Ovary (tissue), 7 donors: ENCODE measurements at regions not wholly inside any gene's neighbourhood (a gene's known extent, or its start where the extent isn't known, plus 50 kb on each side); places are given as distances from the start of the nearest gene placed in this dataset.

Experiments used
- DNase-seq, 5 donors: peaks; one replicate each; pipeline ENCODE4 v3.0.0-alpha.2; 2019 to 2020
- H3K27ac ChIP-seq, 2 donors: fragments of 200-600 bp; one replicate each; pipeline versions ENCODE4 v1.5.1 to v1.8.0; 2019 to 2022
- H3K27me3 ChIP-seq: fragments of 200-600 bp; one replicate; pipeline ENCODE4 v1.8.0; 2022
- H3K36me3 ChIP-seq: fragments of 200-600 bp; sonication (generic); one replicate; pipeline ENCODE4 v1.5.1; 2019
- H3K4me1 ChIP-seq: one replicate; pipeline ENCODE4 v1.8.1; 2013; ENCODE audit warnings: mild to moderate bottlenecking, moderate library complexity; ENCODE audit not compliant: insufficient read depth
- H3K4me3 ChIP-seq: fragments of 200-600 bp; sonication (generic); one replicate; pipeline ENCODE4 v1.5.1; 2017
- H3K9me3 ChIP-seq, 2 donors: fragments of 200-600 bp in 1 of 2; sonication (generic) in 1 of 2; one replicate each; pipeline versions ENCODE4 v1.5.1 to v1.8.1; 2013 to 2019; ENCODE audit warnings: mild to moderate bottlenecking in 1 of 2, moderate library complexity in 1 of 2
- CTCF ChIP-seq, 3 donors: fragments of 450-650 bp in 2 of 3; fragments of 200-600 bp in 1 of 3; IDR thresholded peaks; one replicate each; pipeline versions ENCODE4 v1.5.1 to v1.8.0; 2016 to 2022; ENCODE audit warnings: antibody characterized with exemption in 3 of 3, mild to moderate bottlenecking in 1 of 3
- EP300 ChIP-seq: sonication (generic); formaldehyde crosslinking; IDR thresholded peaks from one replicate; pipeline ENCODE4 v1.6.1; 2017; ENCODE audit warnings: antibody characterized with exemption
- POLR2A ChIP-seq: fragments of 450-650 bp; IDR thresholded peaks from one replicate; pipeline ENCODE4 v1.6.1; 2017; ENCODE audit warnings: antibody characterized with exemption, mild to moderate bottlenecking, moderate library complexity
- WGBS, 3 donors: extraction: QIAGEN DNeasy Blood & Tissue Kit in 1 of 3; methylation state at CpG; one replicate each; pipeline versions ENCODE4 v1.1.5 to v1.1.7; 2013 to 2017; 5-methylcytosine and 5-hydroxymethylcytosine counted together
- intact Hi-C, 4 donors: fragments of 100-400 bp; cut with DNase I; formaldehyde crosslinking; loops; one replicate each; pipeline versions ENCODE4 v1.11.0 to v1.15.1; 2022 to 2023
- donor health status: DM: no; HTN: no; CAD: no; lungs with moderate emphysema.
- donor health status: DM: no; HTN: no; CAD: no.
- donor health status: Bipolar disorder and iron deficiency.
- donor health status: DM: no; HTN: no; CAD: no.
- donor health status: DM: yes; HTN: yes; CAD: no.

DNA sequence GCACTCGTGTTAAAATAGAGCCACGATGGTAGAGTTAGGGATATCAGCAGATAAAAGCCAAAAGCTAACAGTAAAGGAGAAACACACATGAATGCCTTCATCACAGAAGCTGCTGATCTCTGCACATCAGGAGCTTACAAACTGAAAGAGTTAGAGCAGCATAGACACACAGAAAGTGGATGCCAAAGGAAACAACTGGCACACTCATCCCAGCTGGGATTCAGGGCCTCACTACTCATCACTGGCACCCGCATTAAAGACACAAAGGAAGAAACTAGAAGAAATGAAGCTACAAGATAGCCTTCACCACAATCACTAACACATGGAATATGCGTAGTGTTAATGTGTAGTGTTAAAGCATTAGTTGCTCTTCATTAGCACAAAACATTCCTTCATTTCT lies 156.4 kb upstream of the TBL1X start:
- H3K27me3 ChIP-seq, result no peaks in the 10 kb centered on the region
- H3K27ac ChIP-seq, result no peak overlapping the region
- intact Hi-C loops, result no loop called here
- no peak for DNase-seq
- no peak for TF ChIP-seq EP300
- no peak for TF ChIP-seq CTCF (IDR thresholded peaks at IDR 0.05)
- no peak overlapping the region for H3K4me3 ChIP-seq
- H3K9me3 ChIP-seq, result no peaks in the 10 kb centered on the region
- no peaks in the 10 kb centered on the region for H3K4me1 ChIP-seq
- H3K36me3 ChIP-seq, result no peaks in the 10 kb centered on the region
- 72 to 86% (median 81%) methylated on average over 4 of the region's 4 CpGs for WGBS, 3 donors

DNA sequence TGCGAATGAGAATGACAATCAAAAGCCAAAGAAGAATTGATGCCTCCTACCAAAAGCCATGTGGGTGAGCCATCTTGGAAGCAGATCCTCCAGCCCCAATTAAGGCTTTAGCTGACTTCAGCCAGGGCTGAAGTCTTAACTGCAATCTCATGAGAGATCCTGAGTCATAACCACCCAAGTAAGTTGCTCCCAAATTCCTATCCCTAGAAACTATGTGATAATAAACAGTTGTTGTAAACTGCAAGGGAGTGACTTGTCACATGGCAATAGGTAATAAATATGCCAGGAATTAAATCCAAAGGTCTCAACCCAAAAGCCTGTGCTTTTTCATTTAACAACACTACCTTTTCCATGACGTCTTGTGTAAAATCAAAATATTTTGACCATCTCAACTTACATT lies 154.2 kb upstream of the TBL1X start:
- no peaks in the 10 kb centered on the region for H3K4me1 ChIP-seq
- intact Hi-C loops, result no loop called here
- no peak overlapping the region for H3K27ac ChIP-seq
- no peaks in the 10 kb centered on the region for H3K27me3 ChIP-seq
- no peak for TF ChIP-seq EP300
- no peak for TF ChIP-seq CTCF (IDR thresholded peaks at IDR 0.05)
- no peak for TF ChIP-seq POLR2A
- H3K4me3 ChIP-seq, result no peak overlapping the region
- 74 to 82% (median 79%) methylated on average over 2 of the region's 2 CpGs for WGBS, 3 donors
- no peaks in the 10 kb centered on the region for H3K36me3 ChIP-seq
- no peak for DNase-seq
- H3K9me3 ChIP-seq, result no peaks in the 10 kb centered on the region

- WGBS, 3 donors, result 59 to 74% (median 74%) methylated on average over 8 of the region's 8 CpGs
- no peak overlapping the region for H3K4me3 ChIP-seq
- H3K36me3 ChIP-seq, result no peaks in the 10 kb centered on the region
- TF ChIP-seq POLR2A (no peak), CTCF (IDR thresholded peaks at IDR 0.05) (no peak), EP300 (no peak)
- no peak overlapping the region for H3K27ac ChIP-seq
- intact Hi-C loops, result no loop called here
- H3K27me3 ChIP-seq, result no peaks in the 10 kb centered on the region
- no peaks in the 10 kb centered on the region for H3K9me3 ChIP-seq
- DNase-seq, result no peak
- H3K4me1 ChIP-seq, result no peaks in the 10 kb centered on the region
These were observed 153.3 kb upstream of the TBL1X start for GRCh38 chrX:9311421-9312160.

- Histone ChIP-seq H3K27ac (no peak overlapping the region), H3K36me3 (no peaks in the 10 kb centered on the region), H3K4me3 (no peak overlapping the region), H3K9me3 (no peaks in the 10 kb centered on the region), H3K27me3 (no peaks in the 10 kb centered on the region), H3K4me1 (no peaks in the 10 kb centered on the region)
- DNase-seq, result peak in 4 of 5 donors; percentile 29 to 50 (median 38)
- no peak for TF ChIP-seq POLR2A
- peak in 2 of 3 donors; percentile 17 to 26 for TF ChIP-seq CTCF (IDR thresholded peaks at IDR 0.05)
- TF ChIP-seq EP300, result no peak
- WGBS, 3 donors, result 69 to 74% (median 72%) methylated on average over 12 of the region's 12 CpGs
- intact Hi-C loops, result no loop called here
These were observed 151.7 kb upstream of the TBL1X start for GRCh38 chrX:9312922-9313867.
